ENCODE measurements at regions not wholly inside any gene's neighbourhood (a gene's known extent, or its start where the extent isn't known, plus 50 kb on each side); places are given as distances from the start of the nearest gene placed in this dataset.
"Not testable (repeated sequence)": the region's sequence is repeated elsewhere in the genome, so short reads cannot be mapped to it uniquely, and the experiment has no call there.

- ATAC-seq, result not testable (repeated sequence)
These were observed 3019.4 kb upstream of the TEKT4 start for GRCh38 chr2:91851689-91852420.

GRCh38 chr2:91856971-91857370 lies 3014.3 kb upstream of the TEKT4 start:
- ATAC-seq, result not testable (repeated sequence)

GRCh38 chr2:91857711-91858110 lies 3013.5 kb upstream of the TEKT4 start:
- not testable (repeated sequence) for ATAC-seq

- not testable (repeated sequence) for ATAC-seq
These were observed 2999.5 kb upstream of the TEKT4 start for GRCh38 chr2:91871716-91872115.

GRCh38 chr2:91873416-91873815 lies 2997.8 kb upstream of the TEKT4 start:
- ATAC-seq, result not testable (repeated sequence)

- not testable (repeated sequence) for ATAC-seq
These were observed 2993.5 kb upstream of the TEKT4 start for GRCh38 chr2:91877658-91878210.

- ATAC-seq, result not testable (repeated sequence)
These were observed 2976.1 kb upstream of the TEKT4 start for GRCh38 chr2:91895091-91895490.

GRCh38 chr2:91917602-91918001 lies 2953.6 kb upstream of the TEKT4 start:
- not testable (repeated sequence) for ATAC-seq

All from SK-N-SH treated with all-trans-retinoic acid at 6 μM for 48 hours (cell line).